ENCODE measurements at regions not wholly inside any gene's neighbourhood (a gene's known extent, or its start where the extent isn't known, plus 50 kb on each side); places are given as distances from the start of the nearest gene placed in this dataset.
"Not testable (repeated sequence)": the region's sequence is repeated elsewhere in the genome, so short reads cannot be mapped to it uniquely, and the experiment has no call there.

GRCh38 chr7:106538638-106539037, 122.3 kb downstream of the CCDC71L start:
- H3K27me3 Mint-ChIP-seq (ENCODE audit: unreplicated experiment) = no peaks in the 10 kb centered on the region
- peaks cover 33% of the 10 kb centered on the region for H3K4me1 Mint-ChIP-seq (ENCODE audit: unreplicated experiment)
- H3K4me3 Mint-ChIP-seq (ENCODE audit: unreplicated experiment) = no peak overlapping the region
- no peak overlapping the region for H3K27ac Mint-ChIP-seq (ENCODE audit: unreplicated experiment)
- H3K36me3 Mint-ChIP-seq (ENCODE audit: unreplicated experiment) = no peaks in the 10 kb centered on the region
- no peak for DNase-seq (ENCODE audit: extremely low spot score, unreplicated experiment)
- peaks cover 5% of the 10 kb centered on the region for H3K9me3 Mint-ChIP-seq (ENCODE audit: unreplicated experiment)
- TF ChIP-seq, protein P1, sequence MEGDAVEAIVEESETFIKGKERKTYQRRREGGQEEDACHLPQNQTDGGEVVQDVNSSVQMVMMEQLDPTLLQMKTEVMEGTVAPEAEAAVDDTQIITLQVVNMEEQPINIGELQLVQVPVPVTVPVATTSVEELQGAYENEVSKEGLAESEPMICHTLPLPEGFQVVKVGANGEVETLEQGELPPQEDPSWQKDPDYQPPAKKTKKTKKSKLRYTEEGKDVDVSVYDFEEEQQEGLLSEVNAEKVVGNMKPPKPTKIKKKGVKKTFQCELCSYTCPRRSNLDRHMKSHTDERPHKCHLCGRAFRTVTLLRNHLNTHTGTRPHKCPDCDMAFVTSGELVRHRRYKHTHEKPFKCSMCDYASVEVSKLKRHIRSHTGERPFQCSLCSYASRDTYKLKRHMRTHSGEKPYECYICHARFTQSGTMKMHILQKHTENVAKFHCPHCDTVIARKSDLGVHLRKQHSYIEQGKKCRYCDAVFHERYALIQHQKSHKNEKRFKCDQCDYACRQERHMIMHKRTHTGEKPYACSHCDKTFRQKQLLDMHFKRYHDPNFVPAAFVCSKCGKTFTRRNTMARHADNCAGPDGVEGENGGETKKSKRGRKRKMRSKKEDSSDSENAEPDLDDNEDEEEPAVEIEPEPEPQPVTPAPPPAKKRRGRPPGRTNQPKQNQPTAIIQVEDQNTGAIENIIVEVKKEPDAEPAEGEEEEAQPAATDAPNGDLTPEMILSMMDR (IDR thresholded peaks at IDR 0.05) = no peak

DNA sequence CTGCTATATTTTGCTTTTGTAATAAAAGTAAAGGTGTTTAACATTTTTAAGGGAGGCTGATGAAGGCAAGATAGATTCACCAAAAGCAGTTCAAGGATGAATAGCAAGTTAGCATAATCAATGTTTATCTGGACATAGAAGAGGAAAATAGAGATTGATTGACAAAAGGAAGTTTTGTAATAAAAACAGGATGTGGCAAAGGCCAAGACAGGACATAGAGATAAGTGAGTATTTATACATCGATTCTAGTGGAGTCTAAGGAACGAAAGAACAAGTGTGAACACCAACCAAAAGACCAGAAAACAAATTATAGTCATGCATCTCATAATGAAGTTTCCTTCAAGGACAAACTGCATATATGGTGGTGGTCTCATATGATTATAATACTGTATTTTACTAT, 123.8 kb downstream of the CCDC71L start:
- TF ChIP-seq, protein P1 (IDR thresholded peaks at IDR 0.05) = no peak
- no peaks in the 10 kb centered on the region for H3K36me3 Mint-ChIP-seq (ENCODE audit: unreplicated experiment)
- no peak for DNase-seq (ENCODE audit: extremely low spot score, unreplicated experiment)
- peaks cover 18% of the 10 kb centered on the region for H3K4me1 Mint-ChIP-seq (ENCODE audit: unreplicated experiment)
- H3K9me3 Mint-ChIP-seq (ENCODE audit: unreplicated experiment) = peaks cover 5% of the 10 kb centered on the region
- no peak overlapping the region for H3K27ac Mint-ChIP-seq (ENCODE audit: unreplicated experiment)
- H3K4me3 Mint-ChIP-seq (ENCODE audit: unreplicated experiment) = no peak overlapping the region
- H3K27me3 Mint-ChIP-seq (ENCODE audit: unreplicated experiment) = no peaks in the 10 kb centered on the region

DNA sequence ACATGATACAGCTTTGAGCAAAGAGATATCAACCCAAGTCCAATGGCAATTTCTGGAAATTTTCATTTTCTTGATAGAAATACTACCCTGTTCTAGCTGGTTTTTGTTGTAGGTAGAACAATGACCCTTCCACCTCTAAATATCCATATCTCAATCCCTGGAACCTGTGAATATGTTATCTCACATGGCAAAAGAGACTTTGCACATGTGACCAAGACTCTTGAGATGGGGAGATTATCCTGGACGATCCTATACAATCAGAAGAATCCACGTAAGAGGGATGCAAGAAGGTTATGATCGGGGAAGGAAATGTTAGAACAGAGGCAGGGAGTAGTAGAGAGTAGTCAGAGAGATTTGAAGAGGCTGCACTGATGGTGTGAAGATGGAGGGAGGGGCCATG, 124.9 kb downstream of the CCDC71L start:
- no peak for DNase-seq (ENCODE audit: extremely low spot score, unreplicated experiment)
- peaks cover 8% of the 10 kb centered on the region for H3K4me1 Mint-ChIP-seq (ENCODE audit: unreplicated experiment)
- TF ChIP-seq, protein P1 (IDR thresholded peaks at IDR 0.05) = no peak
- H3K4me3 Mint-ChIP-seq (ENCODE audit: unreplicated experiment) = no peak overlapping the region
- H3K9me3 Mint-ChIP-seq (ENCODE audit: unreplicated experiment) = peaks cover 5% of the 10 kb centered on the region
- H3K27me3 Mint-ChIP-seq (ENCODE audit: unreplicated experiment) = no peaks in the 10 kb centered on the region
- H3K27ac Mint-ChIP-seq (ENCODE audit: unreplicated experiment) = no peak overlapping the region
- H3K36me3 Mint-ChIP-seq (ENCODE audit: unreplicated experiment) = no peaks in the 10 kb centered on the region

DNA sequence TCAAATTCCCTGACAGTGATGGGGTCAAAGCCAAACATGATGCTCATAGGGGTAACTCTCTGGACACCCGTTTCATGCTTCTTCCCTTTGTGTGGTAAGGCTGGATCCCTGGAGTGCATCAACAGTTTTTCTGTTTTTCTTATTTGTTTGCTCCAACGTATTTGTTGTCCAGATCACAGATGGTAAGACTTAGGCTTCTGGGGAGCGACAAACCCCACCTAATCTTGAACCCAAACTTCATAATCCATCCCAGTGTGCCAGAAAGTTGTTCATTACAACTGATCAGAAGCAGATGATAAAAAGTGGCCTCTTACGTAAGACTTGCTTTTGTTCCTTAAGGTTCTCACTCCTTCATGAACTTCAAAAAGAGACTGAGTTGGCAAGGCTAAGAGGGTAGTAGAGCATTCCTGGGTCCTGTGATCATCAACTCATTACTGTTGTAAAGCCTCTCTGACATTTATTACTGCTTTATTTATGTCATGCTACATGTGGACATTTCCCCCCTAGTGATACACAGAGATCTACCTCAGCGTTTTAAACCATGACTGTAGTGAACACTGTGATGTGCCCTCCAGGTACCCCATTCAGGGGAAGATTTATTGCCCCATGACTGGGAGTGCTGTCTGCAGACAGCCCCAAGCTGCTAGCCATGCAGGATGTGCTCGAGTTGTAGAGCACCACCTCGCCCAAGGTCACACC, 125.6 kb downstream of the CCDC71L start:
- TF ChIP-seq, protein P1 (IDR thresholded peaks at IDR 0.05) = no peak
- Mint-ChIP-seq H3K36me3 (ENCODE audit: unreplicated experiment) (no peaks in the 10 kb centered on the region), H3K4me3 (ENCODE audit: unreplicated experiment) (no peak overlapping the region), H3K27ac (ENCODE audit: unreplicated experiment) (no peak overlapping the region), H3K4me1 (ENCODE audit: unreplicated experiment) (peaks cover 7% of the 10 kb centered on the region), H3K9me3 (ENCODE audit: unreplicated experiment) (peaks cover 5% of the 10 kb centered on the region), H3K27me3 (ENCODE audit: unreplicated experiment) (no peaks in the 10 kb centered on the region)
- DNase-seq (ENCODE audit: extremely low spot score, unreplicated experiment) = no peak

GRCh38 chr7:106534271-106534846, 126.6 kb downstream of the CCDC71L start:
- H3K4me3 Mint-ChIP-seq (ENCODE audit: unreplicated experiment) = no peak overlapping the region
- no peak for DNase-seq (ENCODE audit: extremely low spot score, unreplicated experiment)
- peaks cover 7% of the 10 kb centered on the region for H3K4me1 Mint-ChIP-seq (ENCODE audit: unreplicated experiment)
- H3K36me3 Mint-ChIP-seq (ENCODE audit: unreplicated experiment) = no peaks in the 10 kb centered on the region
- peaks cover 5% of the 10 kb centered on the region for H3K9me3 Mint-ChIP-seq (ENCODE audit: unreplicated experiment)
- no peaks in the 10 kb centered on the region for H3K27me3 Mint-ChIP-seq (ENCODE audit: unreplicated experiment)
- no peak overlapping the region for H3K27ac Mint-ChIP-seq (ENCODE audit: unreplicated experiment)
- TF ChIP-seq, protein P1 (IDR thresholded peaks at IDR 0.05) = no peak

- H3K4me3 Mint-ChIP-seq (ENCODE audit: unreplicated experiment); H3K36me3 Mint-ChIP-seq (ENCODE audit: unreplicated experiment); H3K9me3 Mint-ChIP-seq (ENCODE audit: unreplicated experiment); H3K27ac Mint-ChIP-seq (ENCODE audit: unreplicated experiment); DNase-seq (ENCODE audit: extremely low spot score, unreplicated experiment); H3K4me1 Mint-ChIP-seq (ENCODE audit: unreplicated experiment); H3K27me3 Mint-ChIP-seq (ENCODE audit: unreplicated experiment): not testable (repeated sequence)
Measured at GRCh38 chr7:106530183-106530582, 130.8 kb downstream of the CCDC71L start.

DNA sequence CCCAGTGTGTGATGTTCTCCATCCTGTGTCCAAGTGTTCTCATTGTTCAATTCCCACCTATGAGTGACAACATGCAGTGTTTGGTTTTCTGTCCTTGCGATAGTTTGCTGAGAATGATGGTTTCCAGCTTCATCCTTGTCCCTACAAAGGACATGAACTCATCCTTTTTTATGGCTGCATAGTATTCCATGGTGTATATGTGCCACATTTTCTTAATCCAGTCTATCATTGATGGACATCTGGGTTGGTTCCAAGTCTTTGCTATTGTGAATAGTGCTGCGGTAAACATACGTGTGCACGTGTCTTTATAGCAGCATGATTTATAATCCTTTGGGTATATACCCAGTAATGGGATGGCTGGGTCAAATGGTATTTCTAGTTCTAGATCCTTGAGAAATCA, 134.3 kb downstream of the CCDC71L start:
- DNase-seq (ENCODE audit: extremely low spot score, unreplicated experiment); H3K27ac Mint-ChIP-seq (ENCODE audit: unreplicated experiment); H3K27me3 Mint-ChIP-seq (ENCODE audit: unreplicated experiment); H3K4me3 Mint-ChIP-seq (ENCODE audit: unreplicated experiment); H3K9me3 Mint-ChIP-seq (ENCODE audit: unreplicated experiment); H3K36me3 Mint-ChIP-seq (ENCODE audit: unreplicated experiment): not testable (repeated sequence)
- H3K4me1 Mint-ChIP-seq (ENCODE audit: unreplicated experiment) = peaks cover 29% of the 10 kb centered on the region
